HG02642 (cell line): ENCODE measurements at regions not wholly inside any gene's neighbourhood (a gene's known extent, or its start where the extent isn't known, plus 50 kb on each side); places are given as distances from the start of the nearest gene placed in this dataset.
"Not testable (repeated sequence)": the region's sequence is repeated elsewhere in the genome, so short reads cannot be mapped to it uniquely, and the experiment has no call there.

ENCODE experiments used
- ATAC-seq: cut with Tn5 transposase; IDR thresholded peaks from one replicate; pipeline ENCODE4 v1.9.1; 2021; ENCODE audit warnings: mild to moderate bottlenecking; ENCODE audit not compliant: unreplicated experiment, poor library complexity

- ATAC-seq, result no peak
These were observed 224.0 kb upstream of the UBL3 start for GRCh38 chr13:30074431-30074830.

DNA sequence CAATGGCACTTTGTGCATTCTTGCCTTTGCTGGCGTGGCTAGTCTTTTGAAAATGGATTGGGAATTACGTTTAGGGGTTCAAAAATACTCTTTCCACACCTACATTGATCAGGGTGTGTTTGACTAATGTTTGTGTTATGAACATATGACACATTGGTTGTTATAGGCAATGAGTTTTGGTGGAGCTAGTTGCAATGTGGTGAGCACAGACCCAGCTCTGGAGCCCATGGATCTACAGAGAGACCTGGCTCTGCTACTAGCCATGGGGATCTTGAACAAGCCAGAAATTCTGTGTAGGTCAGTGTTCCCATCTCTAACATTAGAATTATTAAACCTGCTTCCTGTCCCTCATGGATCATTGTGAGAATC lies 222.4 kb upstream of the UBL3 start:
- no peak for ATAC-seq

DNA sequence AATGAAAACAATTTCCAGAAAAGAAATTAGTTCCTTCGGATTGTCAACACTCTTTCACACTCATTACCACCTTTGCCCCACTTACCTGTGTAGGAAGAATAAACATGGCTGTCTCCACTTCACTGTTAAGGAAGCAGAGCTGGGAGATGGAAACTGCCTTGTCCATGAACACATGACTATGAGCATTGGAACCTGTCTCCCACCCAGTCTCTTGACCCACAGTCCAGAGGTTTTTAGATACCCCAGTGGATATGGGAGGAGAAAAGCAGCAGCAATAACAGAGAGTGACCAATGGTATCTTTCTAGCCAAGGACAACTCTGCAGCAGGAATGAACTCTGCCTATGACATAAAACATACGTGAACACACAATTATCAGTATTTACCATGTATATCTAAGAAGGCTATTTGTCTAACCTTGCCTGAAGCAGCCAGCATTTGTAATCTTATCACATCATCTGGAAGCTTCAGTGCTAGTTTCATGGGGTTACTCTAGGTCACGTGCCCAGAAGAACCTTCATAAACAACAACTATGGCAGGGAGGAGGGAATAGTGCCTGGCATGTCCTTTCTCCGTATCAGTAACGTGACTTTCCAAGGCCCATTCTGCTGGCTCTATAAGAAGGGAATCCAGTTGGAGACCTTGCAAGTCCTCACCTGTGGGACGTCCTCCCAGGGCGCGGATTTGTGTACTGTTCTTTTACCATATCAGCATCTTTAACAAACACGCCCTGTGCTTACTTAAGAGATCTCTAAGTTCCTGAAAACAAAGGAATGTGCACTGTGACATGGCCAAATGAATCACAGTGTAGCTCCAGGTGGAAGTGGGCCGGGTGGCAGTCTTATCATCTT lies 221.8 kb upstream of the UBL3 start:
- ATAC-seq, result no peak

DNA sequence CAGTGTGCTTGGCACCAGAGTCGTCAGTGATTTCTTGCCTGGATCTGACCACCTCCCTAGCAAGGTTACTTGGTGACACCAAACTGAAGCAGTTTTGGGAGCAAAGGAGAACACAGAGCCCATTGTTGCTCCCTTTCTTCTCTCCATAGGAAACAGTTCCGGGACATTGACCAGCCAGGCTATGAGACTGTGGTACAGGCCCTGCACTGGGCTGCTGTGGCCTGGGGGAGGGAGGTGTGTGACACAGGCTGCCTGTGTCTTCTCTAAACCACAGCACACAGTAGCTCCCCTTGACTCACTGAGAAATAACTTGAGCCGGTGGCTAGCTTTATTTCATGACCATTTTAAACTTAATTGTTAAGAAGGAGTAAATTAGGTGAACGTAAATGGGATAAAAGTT lies 214.8 kb upstream of the UBL3 start:
- no peak for ATAC-seq

DNA sequence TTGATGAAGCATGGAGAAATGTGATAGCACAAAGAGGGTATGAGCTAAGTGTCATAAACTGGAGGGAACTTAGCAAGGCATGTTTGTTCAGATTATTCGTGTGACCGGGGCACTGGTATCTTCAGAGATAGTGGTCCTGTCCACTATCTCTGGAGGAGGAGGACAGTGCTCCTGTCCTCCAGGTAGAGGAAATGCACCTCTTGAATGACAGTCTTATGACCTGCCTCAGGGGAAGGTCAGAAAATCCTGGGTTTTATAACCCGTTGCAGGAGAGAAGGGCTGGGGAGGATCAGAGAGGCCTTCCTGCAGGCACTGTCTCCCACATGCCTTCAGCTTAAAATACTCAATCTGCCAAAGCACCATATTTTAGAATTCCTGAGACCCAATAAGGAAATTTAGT lies 213.5 kb upstream of the UBL3 start:
- no peak for ATAC-seq

DNA sequence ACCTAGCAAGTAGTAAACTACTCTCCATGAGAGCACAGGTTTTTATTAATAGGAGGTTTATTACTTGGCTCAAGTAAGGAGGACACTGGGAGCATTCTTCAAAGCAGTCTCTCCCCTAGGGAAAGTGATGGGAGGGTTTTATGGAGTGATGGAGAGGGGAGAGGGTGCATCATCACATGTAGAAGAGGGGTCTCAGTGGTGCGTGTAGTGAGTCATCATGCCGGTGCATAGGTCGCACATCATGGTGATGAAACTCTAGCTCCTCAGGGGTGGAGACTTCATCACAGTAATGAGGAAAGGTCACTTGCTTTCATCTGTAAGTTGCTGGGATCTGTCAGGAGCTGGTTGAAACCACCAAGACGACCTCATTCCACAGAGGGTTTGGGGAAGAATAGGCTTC lies 210.8 kb upstream of the UBL3 start:
- no peak for ATAC-seq

- ATAC-seq, result no peak
These were observed 208.0 kb upstream of the UBL3 start for GRCh38 chr13:30058429-30058828.

GRCh38 chr13:30054546-30054945 lies 204.1 kb upstream of the UBL3 start:
- ATAC-seq, result not testable (repeated sequence)

GRCh38 chr13:30053939-30054338 lies 203.5 kb upstream of the UBL3 start:
- no peak for ATAC-seq

DNA sequence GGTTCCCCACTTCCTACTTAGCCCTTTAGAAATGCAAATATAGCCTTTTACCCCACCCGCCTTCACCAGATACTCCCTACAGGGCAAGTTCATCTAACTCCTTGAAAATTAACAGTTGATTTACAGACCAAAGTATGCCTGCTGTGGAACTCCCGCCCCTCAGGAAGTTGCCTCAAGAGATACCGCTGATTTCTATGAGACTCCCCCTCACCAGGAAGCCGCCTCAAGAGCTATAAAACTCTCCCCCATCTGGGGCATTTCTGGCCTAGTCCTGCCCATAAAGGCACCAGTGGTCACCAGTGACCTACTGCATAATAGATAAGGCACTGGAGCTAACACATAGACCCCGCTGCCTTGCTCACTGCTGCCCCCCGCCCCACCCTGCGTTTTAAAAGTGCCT lies 201.7 kb upstream of the UBL3 start:
- no peak for ATAC-seq

DNA sequence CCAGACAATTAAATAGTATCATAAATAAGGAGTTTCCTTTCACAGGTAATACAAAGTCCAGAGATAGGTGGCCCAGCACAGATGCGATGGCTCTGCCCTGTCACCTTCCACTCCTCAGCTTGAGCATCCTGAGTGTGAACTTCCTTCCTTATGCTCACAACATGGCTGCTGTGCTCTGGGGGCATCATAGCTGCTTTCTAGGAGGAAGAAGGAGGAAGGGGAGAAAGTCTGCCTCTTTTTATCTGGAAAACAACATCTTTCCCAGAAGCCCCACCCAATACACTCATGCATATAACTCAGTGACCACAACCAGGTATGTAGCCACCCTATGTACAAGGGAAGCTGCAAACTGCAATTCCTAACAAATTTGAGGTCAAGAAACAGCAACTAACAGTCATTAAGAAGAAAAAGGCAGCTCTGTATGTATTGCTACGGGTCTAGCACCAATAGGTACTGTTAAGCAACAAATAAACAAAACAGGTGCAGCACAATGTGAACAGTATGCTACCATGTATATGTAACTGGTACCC lies 201.2 kb upstream of the UBL3 start:
- no peak for ATAC-seq

GRCh38 chr13:30049692-30050091 lies 199.3 kb upstream of the UBL3 start:
- no peak for ATAC-seq

DNA sequence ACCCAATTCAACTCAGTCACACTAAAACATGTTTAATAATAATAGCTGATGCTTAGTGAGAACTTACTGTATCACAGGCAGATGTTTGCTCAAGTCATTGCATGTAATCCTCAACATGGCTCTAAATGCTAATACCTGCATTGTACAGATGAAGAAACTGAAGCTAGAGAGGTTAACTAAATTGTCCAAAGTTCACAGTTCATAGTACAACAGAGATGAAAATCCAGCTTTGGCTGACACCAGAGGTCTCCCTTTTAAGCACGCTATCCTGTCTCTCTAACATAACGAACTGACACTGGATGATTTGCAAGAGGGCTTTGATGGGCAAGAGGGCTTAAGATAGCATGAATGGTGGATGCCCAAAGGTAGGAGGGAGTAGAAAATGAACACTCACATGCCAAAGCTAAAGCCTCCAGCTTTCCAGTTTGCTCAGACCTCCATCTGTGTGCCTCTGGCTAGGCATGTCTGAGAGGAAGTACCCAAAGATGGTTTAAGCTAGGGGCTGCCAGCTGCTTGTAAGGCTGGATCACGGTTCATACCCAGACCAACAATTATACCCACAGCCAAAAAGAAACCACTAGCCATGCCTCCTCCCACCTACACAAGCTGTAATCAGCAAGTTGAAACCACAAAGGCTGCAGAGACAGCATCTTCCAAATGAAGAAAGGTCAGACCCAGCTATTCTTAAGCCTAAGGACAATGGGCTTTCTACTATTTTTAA lies 196.9 kb upstream of the UBL3 start:
- no peak for ATAC-seq

DNA sequence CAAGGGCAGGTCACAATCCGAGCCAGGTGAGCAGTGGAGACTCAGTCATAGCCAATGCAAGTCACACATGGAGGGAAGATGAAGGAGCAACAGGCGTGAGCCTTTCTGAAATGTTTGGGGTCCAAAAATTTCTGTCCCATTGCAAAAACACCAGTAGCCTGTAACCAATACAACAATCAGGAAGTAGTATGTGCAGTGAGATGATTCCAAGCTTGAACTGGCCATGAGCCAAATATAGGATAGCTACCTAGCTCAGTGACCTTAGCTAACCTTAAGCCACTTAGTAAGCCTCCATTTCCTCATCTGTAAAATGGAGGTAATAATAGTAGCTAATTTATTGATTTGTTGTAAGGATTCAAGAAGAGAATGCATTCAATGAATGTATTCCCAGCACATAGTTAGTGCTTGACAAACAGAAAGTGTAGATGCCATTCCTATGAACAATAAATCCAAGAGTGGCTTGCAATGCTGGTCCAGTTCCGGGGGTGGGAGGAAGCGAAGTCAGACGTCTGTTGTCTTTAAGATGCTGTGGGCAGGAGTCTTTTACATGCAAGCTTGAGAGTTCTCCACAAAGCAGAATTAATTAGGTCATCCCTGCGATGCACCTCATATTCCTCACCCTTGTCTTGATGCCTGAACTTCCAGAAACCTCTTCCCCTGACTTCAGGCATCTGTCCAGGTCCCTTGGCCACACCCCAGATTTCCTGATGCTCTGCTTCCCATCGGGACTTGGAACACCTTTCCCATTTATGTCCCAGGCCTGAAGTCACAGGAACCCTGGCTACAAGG lies 195.7 kb upstream of the UBL3 start:
- no peak for ATAC-seq

DNA sequence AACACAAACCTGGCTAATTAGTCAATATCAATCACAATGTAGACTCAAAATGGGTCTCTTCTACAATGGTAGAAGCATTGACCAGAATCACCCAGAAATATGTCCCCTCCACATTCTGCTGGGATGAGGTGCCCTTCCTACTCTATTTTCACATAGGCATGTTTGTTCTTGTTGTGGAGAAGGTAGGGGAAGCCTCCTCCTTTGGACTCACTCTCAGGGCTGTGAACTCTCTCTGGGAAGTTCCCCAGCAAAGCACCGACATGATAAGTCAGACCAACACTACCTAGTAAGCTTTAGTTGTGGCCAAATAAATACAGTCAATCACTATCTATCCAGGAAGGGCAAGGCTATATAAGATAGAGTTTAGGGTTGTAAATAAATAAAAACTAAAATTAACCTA lies 194.5 kb upstream of the UBL3 start:
- no peak for ATAC-seq

- ATAC-seq, result no peak
These were observed 193.2 kb upstream of the UBL3 start for GRCh38 chr13:30043631-30043925.

- ATAC-seq, result no peak
These were observed 192.6 kb upstream of the UBL3 start for GRCh38 chr13:30042891-30043630.

DNA sequence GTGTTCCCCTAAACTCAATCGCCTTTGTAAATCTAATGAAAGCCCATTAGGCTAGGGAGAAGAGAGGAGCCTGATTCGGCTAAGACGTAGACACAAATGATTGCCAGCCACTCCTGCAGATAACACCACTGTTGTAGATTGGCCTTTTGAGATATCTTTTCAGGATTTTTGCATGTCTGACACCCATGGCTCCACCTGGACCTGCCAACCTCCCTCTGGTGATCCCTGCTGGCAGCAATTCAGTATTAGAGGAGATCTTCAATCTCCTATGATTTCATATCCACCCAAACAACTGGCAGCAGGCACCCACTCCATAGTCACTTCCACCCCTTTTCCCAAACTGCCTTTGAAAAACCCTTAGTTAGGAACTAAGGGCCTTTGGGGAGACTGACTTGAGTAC lies 191.9 kb upstream of the UBL3 start:
- ATAC-seq, result no peak

DNA sequence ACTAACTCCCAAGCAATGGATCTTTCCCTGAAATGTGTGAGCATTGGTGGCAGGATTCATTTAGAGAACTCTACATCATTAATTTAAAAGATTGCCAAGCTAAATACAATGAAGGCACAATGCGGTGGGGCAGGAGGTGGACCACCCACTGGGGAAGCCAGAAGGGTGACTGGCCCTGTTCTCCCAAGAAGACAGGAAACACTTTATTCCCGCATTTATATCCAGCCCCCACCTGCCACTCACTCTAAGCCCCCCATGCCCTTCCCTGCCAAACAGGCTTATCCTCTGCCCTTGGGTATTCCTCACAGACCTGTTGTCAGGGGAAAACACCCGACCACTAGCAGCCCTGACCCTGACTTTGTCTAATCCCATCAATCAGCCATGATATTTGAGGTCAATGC lies 189.1 kb upstream of the UBL3 start:
- ATAC-seq, result no peak

DNA sequence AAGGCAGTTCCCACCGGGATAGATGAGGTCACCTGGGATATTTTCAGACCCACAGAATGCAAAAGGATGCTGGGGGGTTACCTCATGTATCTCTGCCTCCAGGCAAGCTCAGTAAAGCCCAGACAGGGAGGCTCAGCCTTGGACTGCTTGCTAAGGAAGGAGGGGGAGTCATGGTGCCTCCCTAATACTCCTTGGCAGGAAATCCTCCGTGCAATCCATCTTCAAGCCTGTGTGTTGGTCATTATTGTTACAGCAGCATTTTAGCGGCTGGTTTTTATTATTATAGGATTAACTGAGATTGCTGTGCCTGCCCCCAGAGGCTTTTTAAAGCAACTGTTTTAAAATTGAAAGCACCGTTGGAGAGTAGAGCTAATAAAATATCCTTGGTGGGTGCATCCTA lies 188.5 kb upstream of the UBL3 start:
- no peak for ATAC-seq
